Loucy (cell line): ENCODE measurements at regions not wholly inside any gene's neighbourhood (a gene's known extent, or its start where the extent isn't known, plus 50 kb on each side); places are given as distances from the start of the nearest gene placed in this dataset.
"Not testable (repeated sequence)": the region's sequence is repeated elsewhere in the genome, so short reads cannot be mapped to it uniquely, and the experiment has no call there.

Experiments
- H2AFZ ChIP-seq: fragments of 200-600 bp; sonication (generic); 2 replicates; pipeline ENCODE4 v1.6.0; 2016; ENCODE audit warnings: antibody characterized with exemption, mild to moderate bottlenecking, low read length, moderate library complexity
- H3F3A ChIP-seq: fragments of 200-600 bp; 2 replicates; pipeline ENCODE4 v1.6.0; 2016; ENCODE audit warnings: antibody characterized with exemption, low read depth, mild to moderate bottlenecking
- H3K27me3 ChIP-seq: fragments of 200-600 bp; sonication (generic); 2 replicates; pipeline ENCODE4 v1.6.1; 2014; ENCODE audit warnings: low read length, mild to moderate bottlenecking; ENCODE audit not compliant: insufficient read depth, poor library complexity, severe bottlenecking
- H3K36me3 ChIP-seq: fragments of 200-600 bp; sonication (generic); 2 replicates; pipeline ENCODE4 v1.6.1; 2016; ENCODE audit warnings: low read length; ENCODE audit not compliant: insufficient read depth
- H3K4me1 ChIP-seq: fragments of 200-600 bp; sonication (generic); 2 replicates; pipeline ENCODE4 v1.5.1; 2014; ENCODE audit warnings: low read length, mild to moderate bottlenecking; ENCODE audit not compliant: insufficient read depth, poor library complexity, severe bottlenecking
- H3K4me2 ChIP-seq: fragments of 200-600 bp; sonication (generic); 2 replicates; pipeline ENCODE4 v1.6.0; 2014; ENCODE audit warnings: antibody characterized with exemption, low read length, low read depth, mild to moderate bottlenecking; ENCODE audit not compliant: poor library complexity, severe bottlenecking
- H3K4me3 ChIP-seq: fragments of 200-600 bp; sonication (generic); 2 replicates; pipeline ENCODE4 v1.5.1; 2014; ENCODE audit warnings: low read length, mild to moderate bottlenecking, mixed read lengths; ENCODE audit not compliant: poor library complexity, severe bottlenecking
- H3K79me2 ChIP-seq: fragments of 200-600 bp; sonication (generic); 2 replicates; pipeline ENCODE4 v1.6.1; 2014; ENCODE audit warnings: low read length; ENCODE audit not compliant: insufficient read depth
- H3K9ac ChIP-seq: fragments of 200-600 bp; sonication (generic); 2 replicates; pipeline ENCODE4 v1.6.0; 2014; ENCODE audit warnings: mild to moderate bottlenecking, low read depth, low read length, moderate library complexity; ENCODE audit not compliant: poor library complexity, severe bottlenecking
- H3K9me2 ChIP-seq: fragments of 200-600 bp; sonication (generic); replicated peaks from 2 replicates; pipeline ENCODE4 v1.6.1; 2016; ENCODE audit warnings: low read depth, low read length, mixed read lengths
- H3K9me3 ChIP-seq: fragments of 200-600 bp; sonication (generic); 2 replicates; pipeline ENCODE4 v1.6.1; 2014; ENCODE audit warnings: mild to moderate bottlenecking, antibody characterized with exemption, low read length, low read depth; ENCODE audit not compliant: insufficient read depth
- H4K20me1 ChIP-seq: fragments of 200-600 bp; sonication (generic); 2 replicates; pipeline ENCODE4 v1.6.0; 2014; ENCODE audit warnings: antibody characterized with exemption, low read length, mild to moderate bottlenecking; ENCODE audit not compliant: insufficient read depth, poor library complexity, severe bottlenecking
- CTCF ChIP-seq: fragments of 200-600 bp; sonication (generic); conservative IDR thresholded peaks from 2 replicates; pipeline ENCODE4 v1.5.1; 2014; ENCODE audit warnings: mild to moderate bottlenecking, antibody characterized with exemption, low read length
- EZH2phosphoT487 ChIP-seq: fragments of 200-600 bp; IDR thresholded peaks from 2 replicates; pipeline ENCODE4 v1.6.1; 2018; ENCODE audit warnings: antibody characterized with exemption, mild to moderate bottlenecking, moderate library complexity, borderline replicate concordance

GRCh38 chr11:116366451-116366850 lies 406.3 kb downstream of the BUD13 start:
- Histone ChIP-seq H3K9me2 (no peaks in the 10 kb centered on the region), H2AFZ (no peak overlapping the region), H3K36me3 (no peaks in the 10 kb centered on the region), H3K9ac (no peak overlapping the region), H3F3A (no peaks in the 10 kb centered on the region), H4K20me1 (no peaks in the 10 kb centered on the region), H3K79me2 (no peaks in the 10 kb centered on the region), H3K27me3 (no peaks in the 10 kb centered on the region), H3K9me3 (no peaks in the 10 kb centered on the region), H3K4me2 (no peak overlapping the region), H3K4me1 (no peaks in the 10 kb centered on the region), H3K4me3 (no peak overlapping the region)
- TF ChIP-seq EZH2phosphoT487 (no peak), CTCF (no peak)

- not testable (repeated sequence) for H3K9me3 ChIP-seq, H3K4me2 ChIP-seq, H3K9me2 ChIP-seq, H4K20me1 ChIP-seq, H3F3A ChIP-seq, H3K79me2 ChIP-seq, H3K9ac ChIP-seq, H3K36me3 ChIP-seq, H3K4me1 ChIP-seq, H2AFZ ChIP-seq, H3K4me3 ChIP-seq, H3K27me3 ChIP-seq
Measured at GRCh38 chr11:116364925-116365324, 407.9 kb downstream of the BUD13 start.

GRCh38 chr11:116364348-116364747 lies 408.4 kb downstream of the BUD13 start:
- TF ChIP-seq CTCF (no peak), EZH2phosphoT487 (no peak)
- H3K79me2 ChIP-seq, result no peaks in the 10 kb centered on the region
- H3K27me3 ChIP-seq, result no peaks in the 10 kb centered on the region
- H3K4me2 ChIP-seq, result no peak overlapping the region
- H3F3A ChIP-seq, result no peaks in the 10 kb centered on the region
- no peaks in the 10 kb centered on the region for H3K36me3 ChIP-seq
- H3K4me1 ChIP-seq, result no peaks in the 10 kb centered on the region
- no peak overlapping the region for H3K4me3 ChIP-seq
- H3K9me3 ChIP-seq, result no peaks in the 10 kb centered on the region
- H4K20me1 ChIP-seq, result no peaks in the 10 kb centered on the region
- H3K9me2 ChIP-seq, result no peaks in the 10 kb centered on the region
- H2AFZ ChIP-seq, result no peak overlapping the region
- no peak overlapping the region for H3K9ac ChIP-seq

GRCh38 chr11:116360221-116360941 lies 412.4 kb downstream of the BUD13 start:
- Histone ChIP-seq H3F3A (no peaks in the 10 kb centered on the region), H3K4me1 (no peaks in the 10 kb centered on the region), H3K4me3 (no peak overlapping the region), H3K79me2 (no peaks in the 10 kb centered on the region), H3K4me2 (no peak overlapping the region), H4K20me1 (no peaks in the 10 kb centered on the region), H3K9ac (no peak overlapping the region), H3K9me3 (no peaks in the 10 kb centered on the region), H3K9me2 (no peaks in the 10 kb centered on the region), H2AFZ (no peak overlapping the region), H3K36me3 (no peaks in the 10 kb centered on the region), H3K27me3 (no peaks in the 10 kb centered on the region)
- no peak for TF ChIP-seq CTCF
- no peak for TF ChIP-seq EZH2phosphoT487
